ENCODE measurements at regions not wholly inside any gene's neighbourhood (a gene's known extent, or its start where the extent isn't known, plus 50 kb on each side); places are given as distances from the start of the nearest gene placed in this dataset.

- DNase-seq (ENCODE audit: low read depth, low spot score) = no peak
Measured at GRCh38 chr2:129717560-129718130, 261.8 kb upstream of the RAB6C start.

- no peak for DNase-seq (ENCODE audit: low read depth, low spot score)
Measured at GRCh38 chr2:129719335-129719734, 260.1 kb upstream of the RAB6C start.

- no peak for DNase-seq (ENCODE audit: low read depth, low spot score)
Measured at GRCh38 chr2:129720360-129720759, 259.1 kb upstream of the RAB6C start.

- DNase-seq (ENCODE audit: low read depth, low spot score) = no peak
Measured at GRCh38 chr2:129720761-129721160, 258.7 kb upstream of the RAB6C start.

GRCh38 chr2:129721236-129721635, 258.2 kb upstream of the RAB6C start:
- no peak for DNase-seq (ENCODE audit: low read depth, low spot score)

- no peak for DNase-seq (ENCODE audit: low read depth, low spot score)
Measured at GRCh38 chr2:129721846-129722245, 257.6 kb upstream of the RAB6C start.

GRCh38 chr2:129722306-129723019, 257.0 kb upstream of the RAB6C start:
- no peak for DNase-seq (ENCODE audit: low read depth, low spot score)

GRCh38 chr2:129723277-129724020, 256.0 kb upstream of the RAB6C start:
- DNase-seq (ENCODE audit: low read depth, low spot score) = no peak

GRCh38 chr2:129724021-129724757, 255.3 kb upstream of the RAB6C start:
- no peak for DNase-seq (ENCODE audit: low read depth, low spot score)

GRCh38 chr2:129726216-129726615, 253.2 kb upstream of the RAB6C start:
- DNase-seq (ENCODE audit: low read depth, low spot score) = no peak

GRCh38 chr2:129727286-129727685, 252.2 kb upstream of the RAB6C start:
- DNase-seq (ENCODE audit: low read depth, low spot score) = no peak

GRCh38 chr2:129728035-129728972, 251.2 kb upstream of the RAB6C start:
- no peak for DNase-seq (ENCODE audit: low read depth, low spot score)

GRCh38 chr2:129729011-129729410, 250.5 kb upstream of the RAB6C start:
- DNase-seq (ENCODE audit: low read depth, low spot score) = no peak

GRCh38 chr2:129729646-129730045, 249.8 kb upstream of the RAB6C start:
- DNase-seq (ENCODE audit: low read depth, low spot score) = no peak

- DNase-seq (ENCODE audit: low read depth, low spot score) = no peak
Measured at GRCh38 chr2:129730979-129731378, 248.5 kb upstream of the RAB6C start.

- DNase-seq (ENCODE audit: low read depth, low spot score) = no peak
Measured at GRCh38 chr2:129731907-129732629, 247.4 kb upstream of the RAB6C start.

GRCh38 chr2:129732630-129733026, 246.8 kb upstream of the RAB6C start:
- no peak for DNase-seq (ENCODE audit: low read depth, low spot score)

- no peak for DNase-seq (ENCODE audit: low read depth, low spot score)
Measured at GRCh38 chr2:129733041-129733440, 246.4 kb upstream of the RAB6C start.

- no peak for DNase-seq (ENCODE audit: low read depth, low spot score)
Measured at GRCh38 chr2:129733579-129733978, 245.9 kb upstream of the RAB6C start.

- DNase-seq (ENCODE audit: low read depth, low spot score) = no peak
Measured at GRCh38 chr2:129734343-129735034, 245.0 kb upstream of the RAB6C start.

Data from astrocyte of the hippocampus (primary cell).